Astrocyte (in vitro differentiated cells and primary cell): ENCODE measurements at regions not wholly inside any gene's neighbourhood (a gene's known extent, or its start where the extent isn't known, plus 50 kb on each side); places are given as distances from the start of the nearest gene placed in this dataset.

ENCODE experiments used
- EZH2 ChIP-seq: IDR thresholded peaks from 2 replicates; pipeline ENCODE4 v1.6.1; 2012; ENCODE audit warnings: mild to moderate bottlenecking, low read length, inconsistent platforms; ENCODE audit not compliant: insufficient read depth
- TF ChIP-seq, protein P1 (sequence below): IDR thresholded peaks from 2 replicates; pipeline ENCODE4 v1.5.1; 2011; ENCODE audit warnings: low read depth, mild to moderate bottlenecking, inconsistent platforms, low read length, moderate library complexity; ENCODE audit not compliant: insufficient read depth

DNA sequence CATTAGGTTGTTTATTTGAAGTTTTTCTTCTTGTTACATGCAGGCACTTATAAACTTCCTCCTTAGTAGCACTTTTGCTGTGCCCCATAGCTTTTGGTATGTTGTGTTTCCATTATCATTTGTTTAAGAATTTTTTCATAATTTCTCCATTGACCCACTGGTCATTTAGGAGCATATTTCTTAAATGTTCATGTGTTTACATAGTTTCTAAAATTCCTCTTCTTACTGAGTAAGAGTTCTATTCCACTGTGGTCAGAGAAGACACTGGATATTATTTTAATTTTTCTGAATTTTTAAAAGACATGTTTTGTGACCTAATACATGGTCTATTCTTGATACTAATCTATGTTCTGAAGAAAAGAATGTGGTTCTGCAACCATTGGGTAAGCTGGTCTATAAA, 333.0 kb downstream of the DDX10 start:
- TF ChIP-seq EZH2, result no peak
- TF ChIP-seq, protein P1, sequence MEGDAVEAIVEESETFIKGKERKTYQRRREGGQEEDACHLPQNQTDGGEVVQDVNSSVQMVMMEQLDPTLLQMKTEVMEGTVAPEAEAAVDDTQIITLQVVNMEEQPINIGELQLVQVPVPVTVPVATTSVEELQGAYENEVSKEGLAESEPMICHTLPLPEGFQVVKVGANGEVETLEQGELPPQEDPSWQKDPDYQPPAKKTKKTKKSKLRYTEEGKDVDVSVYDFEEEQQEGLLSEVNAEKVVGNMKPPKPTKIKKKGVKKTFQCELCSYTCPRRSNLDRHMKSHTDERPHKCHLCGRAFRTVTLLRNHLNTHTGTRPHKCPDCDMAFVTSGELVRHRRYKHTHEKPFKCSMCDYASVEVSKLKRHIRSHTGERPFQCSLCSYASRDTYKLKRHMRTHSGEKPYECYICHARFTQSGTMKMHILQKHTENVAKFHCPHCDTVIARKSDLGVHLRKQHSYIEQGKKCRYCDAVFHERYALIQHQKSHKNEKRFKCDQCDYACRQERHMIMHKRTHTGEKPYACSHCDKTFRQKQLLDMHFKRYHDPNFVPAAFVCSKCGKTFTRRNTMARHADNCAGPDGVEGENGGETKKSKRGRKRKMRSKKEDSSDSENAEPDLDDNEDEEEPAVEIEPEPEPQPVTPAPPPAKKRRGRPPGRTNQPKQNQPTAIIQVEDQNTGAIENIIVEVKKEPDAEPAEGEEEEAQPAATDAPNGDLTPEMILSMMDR, result no peak
